IMR-90 (cell line): ENCODE measurements at regions not wholly inside any gene's neighbourhood (a gene's known extent, or its start where the extent isn't known, plus 50 kb on each side); places are given as distances from the start of the nearest gene placed in this dataset.

Source experiments
- ATAC-seq: fragments of 200-7000 bp; cut with Tn5 transposase; 2 replicates; pipeline ENCODE4 v1.9.1; 2020; ENCODE audit warnings: low read depth, mild to moderate bottlenecking, moderate library complexity
- BruUV-seq: library from RNA; stranded (reverse); fragments of 400-500 nt; replicated peaks from 2 replicates; lab custom pipeline; 2021; lab: Mats Ljungman, UMichigan
- CTCF ChIA-PET: fragments of 300-600 bp; formaldehyde crosslinking; extraction: SDS; loops from one replicate; lab custom pipeline; 2021; ENCODE audit warnings: antibody characterized with exemption; lab: Yijun Ruan, JAX
- POLR2A ChIA-PET: fragments of 300-600 bp; sonication (Branson Sonifier 250); formaldehyde crosslinking; loops from one replicate; lab custom pipeline; 2022; ENCODE audit warnings: antibody characterized with exemption; ENCODE audit not compliant: unreplicated experiment; lab: Charles Lee
- DNase-seq: peaks from one replicate; pipeline ENCODE4 v3.0.0; 2013
- H2AFZ ChIP-seq: replicated peaks from 2 replicates; pipeline ENCODE3; 2013; ENCODE audit warnings: low read length, mild to moderate bottlenecking; ENCODE audit not compliant: poor library complexity
- H2AK5ac ChIP-seq: 2 replicates; pipeline ENCODE4 v1.6.1; 2013; ENCODE audit warnings: low read depth, low read length, inconsistent platforms
- H2AK9ac ChIP-seq: replicated peaks from 2 replicates; pipeline ENCODE3; 2013; ENCODE audit warnings: mild to moderate bottlenecking, low read depth, low read length, moderate library complexity; ENCODE audit not compliant: poor library complexity
- H2BK120ac ChIP-seq: 2 replicates; pipeline ENCODE4 v1.6.1; 2013; ENCODE audit warnings: low read depth, low read length, inconsistent platforms
- H2BK15ac ChIP-seq: 3 replicates; pipeline ENCODE4 v1.6.1; 2013; ENCODE audit warnings: low read depth, low read length, inconsistent platforms
- H2BK20ac ChIP-seq: 2 replicates; pipeline ENCODE4 v1.6.1; 2013; ENCODE audit warnings: low read depth, mild to moderate bottlenecking, inconsistent platforms, low read length, moderate library complexity
- H2BK5ac ChIP-seq: 2 replicates; pipeline ENCODE4 v1.6.1; 2013; ENCODE audit warnings: mild to moderate bottlenecking, low read depth, low read length, inconsistent platforms; ENCODE audit not compliant: poor library complexity, severe bottlenecking
- H3K14ac ChIP-seq: replicated peaks from 2 replicates; pipeline ENCODE4 v1.6.1; 2013; ENCODE audit warnings: low read depth, low read length, inconsistent platforms
- H3K18ac ChIP-seq: 2 replicates; pipeline ENCODE4 v1.6.1; 2013; ENCODE audit warnings: low read depth, low read length, control low read depth
- H3K23ac ChIP-seq: 2 replicates; pipeline ENCODE4 v1.6.1; 2013; ENCODE audit warnings: low read depth, low read length, inconsistent platforms
- H3K27ac ChIP-seq: 2 replicates; pipeline ENCODE4 v1.5.1; 2013; ENCODE audit warnings: mild to moderate bottlenecking, control low read depth, low read length; ENCODE audit not compliant: insufficient read depth
- H3K27me3 ChIP-seq: 2 replicates; pipeline ENCODE4 v1.6.1; 2013; ENCODE audit warnings: low read length; ENCODE audit not compliant: control insufficient read depth, insufficient read depth
- H3K36me3 ChIP-seq: 2 replicates; pipeline ENCODE4 v1.6.1; 2013; ENCODE audit warnings: low read length, mixed read lengths; ENCODE audit not compliant: control insufficient read depth, insufficient read depth
- H3K4ac ChIP-seq: 2 replicates; pipeline ENCODE4 v1.6.1; 2013; ENCODE audit warnings: low read depth, low read length, inconsistent platforms
- H3K4me1 ChIP-seq: 2 replicates; pipeline ENCODE4 v1.6.1; 2013; ENCODE audit warnings: low read length, mixed read lengths; ENCODE audit not compliant: control insufficient read depth, insufficient read depth
- H3K4me2 ChIP-seq: 2 replicates; pipeline ENCODE4 v1.6.1; 2013; ENCODE audit warnings: low read depth, mild to moderate bottlenecking, control low read depth, low read length, moderate library complexity
- H3K4me3 ChIP-seq: 2 replicates; pipeline ENCODE4 v1.5.1; 2013; ENCODE audit warnings: low read depth, mild to moderate bottlenecking, control low read depth, low read length, moderate library complexity; ENCODE audit not compliant: insufficient read depth
- H3K56ac ChIP-seq: 2 replicates; pipeline ENCODE4 v1.6.1; 2013; ENCODE audit warnings: low read length, inconsistent platforms; ENCODE audit not compliant: insufficient read depth; ENCODE audit errors: extremely low read depth
- H3K79me1 ChIP-seq, 2 experiments: 2 replicates each; pipeline ENCODE4 v1.6.1; 2013; ENCODE audit warnings: low read length in 2 of 2, inconsistent platforms in 1 of 2, low read depth in 1 of 2
- H3K9ac ChIP-seq: 2 replicates; pipeline ENCODE4 v1.6.1; 2013; ENCODE audit warnings: low read depth, low read length, control low read depth
- H3K9me1 ChIP-seq: 2 replicates; pipeline ENCODE4 v1.6.1; 2013; ENCODE audit warnings: low read length, inconsistent platforms; ENCODE audit not compliant: insufficient read depth
- H3K9me3 ChIP-seq: 2 replicates; pipeline ENCODE4 v1.6.1; 2013; ENCODE audit warnings: low read length; ENCODE audit not compliant: control insufficient read depth, insufficient read depth
- H4K20me1 ChIP-seq: 2 replicates; pipeline ENCODE4 v1.6.1; 2013; ENCODE audit warnings: low read length, inconsistent platforms; ENCODE audit not compliant: insufficient read depth
- H4K5ac ChIP-seq: 2 replicates; pipeline ENCODE4 v1.6.1; 2013; ENCODE audit warnings: mild to moderate bottlenecking, low read depth, low read length, control low read depth
- H4K8ac ChIP-seq, 2 experiments: 2 replicates each; pipeline ENCODE4 v1.6.1; 2013; ENCODE audit warnings: low read depth in 2 of 2, low read length in 2 of 2, control low read depth in 1 of 2, inconsistent platforms in 1 of 2
- H4K91ac ChIP-seq: 2 replicates; pipeline ENCODE4 v1.6.1; 2013; ENCODE audit warnings: low read depth, low read length, inconsistent platforms; ENCODE audit not compliant: insufficient read depth
- CEBPB ChIP-seq: IDR thresholded peaks from 2 replicates; pipeline ENCODE4 v1.6.1; 2012; ENCODE audit warnings: low read depth, low read length, improper control_type of control experiment
- CTCF ChIP-seq: conservative IDR thresholded peaks from 2 replicates; pipeline ENCODE4 v1.5.1; 2012; ENCODE audit warnings: mild to moderate bottlenecking, low read depth, low read length, improper control_type of control experiment
- ELK1 ChIP-seq: fragments of 150-350 bp; IDR thresholded peaks from 2 replicates; pipeline ENCODE4 v1.6.1; 2016; ENCODE audit warnings: low read depth, mild to moderate bottlenecking, low read length, moderate library complexity, borderline replicate concordance
- WGBS, 2 experiments: methylation state at CpG; one replicate each; pipeline versions ENCODE4 v1.1.5 to v1.1.7; 2013; ENCODE audit warnings: missing lambda C conversion rate in 2 of 2; ENCODE audit not compliant: insufficient read length in 1 of 2; ENCODE audit errors: extremely low coverage in 2 of 2; 5-methylcytosine and 5-hydroxymethylcytosine counted together
- dilution Hi-C: fragments of 300-500 bp; cut with HindIII; formaldehyde crosslinking; loops from one replicate; pipeline ENCODE4 v1.14.3; 2018; ENCODE audit warnings: low sequenced_read_pairs; ENCODE audit not compliant: unreplicated experiment
- in situ Hi-C: fragments of 300-500 bp; cut with MboI; formaldehyde crosslinking; loops from 3 replicates; pipeline ENCODE4 v1.14.3; 2019; ENCODE audit warnings: low sequenced_read_pairs, inconsistent platforms, mixed read lengths
- intact Hi-C: fragments of 100-400 bp; cut with micrococcal nuclease; formaldehyde crosslinking; loops from 2 replicates; pipeline ENCODE4 v1.10.0; 2022

GRCh38 chr21:38683222-38683621 is 122.5 kb upstream of the ETS2 start:
- H3K9me3 ChIP-seq, result no peaks in the 10 kb centered on the region; the same call in 1 of the 2 replicates
- H4K8ac ChIP-seq, result no peak overlapping the region
- no peak overlapping the region for H2BK15ac ChIP-seq
- H3K14ac ChIP-seq, result no peak overlapping the region
- no peak overlapping the region for H2AK5ac ChIP-seq
- H3K27me3 ChIP-seq, result peaks cover 52% of the 10 kb centered on the region
- H2AK9ac ChIP-seq, result no peak overlapping the region
- no peak overlapping the region for H4K5ac ChIP-seq
- in situ Hi-C loops, result no loop called here
- H3K9me1 ChIP-seq, result peaks cover 3% of the 10 kb centered on the region; the same call in 1 of the 2 replicates
- no peaks in the 10 kb centered on the region for H3K36me3 ChIP-seq
- H3K4ac ChIP-seq, result no peak overlapping the region
- no peak overlapping the region for H2BK120ac ChIP-seq
- CTCF ChIA-PET, result no interaction called here
- no peak overlapping the region for H3K27ac ChIP-seq
- no peak overlapping the region for H3K56ac ChIP-seq
- peak overlapping the region; percentile 29 for H2AFZ ChIP-seq
- H3K4me3 ChIP-seq, result no peak overlapping the region
- dilution Hi-C loops, result no loop called here
- H3K4me2 ChIP-seq, result no peak overlapping the region
- no peaks in the 10 kb centered on the region for H3K79me1 ChIP-seq
- DNase-seq, result no peak
- peaks cover 2% of the 10 kb centered on the region; the same call in 1 of the 2 replicates for H3K4me1 ChIP-seq
- no TSS peak for BruUV-seq
- no peak overlapping the region for H2BK5ac ChIP-seq
- H3K18ac ChIP-seq, result no peak overlapping the region
- no peak overlapping the region for H3K23ac ChIP-seq
- POLR2A ChIA-PET, result no interaction called here
- intact Hi-C loops, result no loop called here
- H4K20me1 ChIP-seq, result no peaks in the 10 kb centered on the region
- WGBS, 2 experiments, result 0% methylated on average over 1 of the region's 4 CpGs; no CpG with 5 or more reads in 1 of the 2 experiments
- TF ChIP-seq CTCF (no peak), ELK1 (no peak), CEBPB (peak; percentile 85)
- H3K9ac ChIP-seq, result no peak overlapping the region
- ATAC-seq, result no peak
- no peak overlapping the region for H2BK20ac ChIP-seq
- H4K91ac ChIP-seq, result no peak overlapping the region
